ENCODE measurements at regions not wholly inside any gene's neighbourhood (a gene's known extent, or its start where the extent isn't known, plus 50 kb on each side); places are given as distances from the start of the nearest gene placed in this dataset.
"Not testable (repeated sequence)": the region's sequence is repeated elsewhere in the genome, so short reads cannot be mapped to it uniquely, and the experiment has no call there.

DNA sequence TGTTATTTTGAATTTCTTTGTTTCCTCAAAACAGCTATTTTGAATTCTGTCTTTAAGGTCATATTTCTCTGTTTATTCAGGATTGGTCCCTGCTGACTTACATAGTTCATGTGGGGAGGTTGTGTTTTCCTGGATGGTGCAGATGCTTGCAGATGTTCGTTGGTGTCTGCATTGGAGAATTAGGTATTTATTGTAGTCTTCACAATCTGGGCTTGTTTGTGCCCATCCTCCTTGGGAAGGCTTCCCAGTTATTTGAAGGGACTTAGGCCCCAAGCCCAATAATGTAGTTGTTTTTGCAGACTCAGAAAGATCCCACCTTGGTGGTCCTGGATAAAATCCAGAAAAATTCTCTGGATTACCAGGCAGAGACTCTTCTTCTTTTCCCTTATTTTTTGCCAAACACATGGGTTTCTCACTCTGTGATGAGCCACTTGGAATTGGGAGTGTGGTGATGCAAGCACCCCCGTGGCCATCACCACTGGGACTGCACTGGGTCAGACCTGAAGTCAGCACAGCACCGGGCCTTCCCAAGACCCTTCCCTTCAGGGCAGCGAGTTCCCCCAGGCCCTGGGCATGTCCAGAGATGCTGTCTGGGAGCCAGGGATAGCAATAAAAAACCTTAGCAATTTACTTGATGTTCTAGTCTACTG is 81.6 kb upstream of the EZR start:
- Mint-ChIP-seq H3K9me3 (peaks cover 9% of the 10 kb centered on the region), H3K4me3 (no peak overlapping the region), H3K36me3 (peaks cover 8% of the 10 kb centered on the region), H3K27ac (peak overlapping the region; percentile 20), H3K27me3 (no peaks in the 10 kb centered on the region), H3K4me1 (no peaks in the 10 kb centered on the region)
- DNase-seq (ENCODE audit: low spot score in 2 of 2) (no peak), ATAC-seq (ENCODE audit: low read depth) (no peak)

DNA sequence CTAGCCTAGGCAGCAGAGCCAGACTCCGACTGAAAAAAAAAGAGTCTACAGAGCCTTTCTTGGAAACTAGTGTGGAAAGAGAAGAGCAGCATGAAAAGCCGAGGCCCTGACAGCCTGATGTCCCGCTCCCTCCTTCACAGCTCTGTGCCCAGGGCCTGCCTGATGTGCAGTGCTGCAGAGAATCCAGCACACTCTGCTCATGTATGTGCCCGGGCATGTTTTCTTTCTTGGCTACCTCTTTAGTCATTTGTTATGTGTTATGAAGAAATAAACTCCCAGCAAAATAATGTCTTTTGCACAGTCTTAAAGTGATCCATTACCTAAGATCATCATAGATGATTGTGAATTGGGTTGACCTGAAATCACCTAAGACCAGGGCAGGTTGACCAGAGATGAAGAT is 78.1 kb upstream of the EZR start:
- DNase-seq (ENCODE audit: low spot score in 2 of 2) (no peak), ATAC-seq (ENCODE audit: low read depth) (no peak)
- no peaks in the 10 kb centered on the region for H3K9me3 Mint-ChIP-seq
- H3K27me3 Mint-ChIP-seq: no peaks in the 10 kb centered on the region
- H3K27ac Mint-ChIP-seq: no peak overlapping the region
- no peaks in the 10 kb centered on the region for H3K4me1 Mint-ChIP-seq
- H3K36me3 Mint-ChIP-seq: no peaks in the 10 kb centered on the region
- H3K4me3 Mint-ChIP-seq: no peak overlapping the region

DNA sequence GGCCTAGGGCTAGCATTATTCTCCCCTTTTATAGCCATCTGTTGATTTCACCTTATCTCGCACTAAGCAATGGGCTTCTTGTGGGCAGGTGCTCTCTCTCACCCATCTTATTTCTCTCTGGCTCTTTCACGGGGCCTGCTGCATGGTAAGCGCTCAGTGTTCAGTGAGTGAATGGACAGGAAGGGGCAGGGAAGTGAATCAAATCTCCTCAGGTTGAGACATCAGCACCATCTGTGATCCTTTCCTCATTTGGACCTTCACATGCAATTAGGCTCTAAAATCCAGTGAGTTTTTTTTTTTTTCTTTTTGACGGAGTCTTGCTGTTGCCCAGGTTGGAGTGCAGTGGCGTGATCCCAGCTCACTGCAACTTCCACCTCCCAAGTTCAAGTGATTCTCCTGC is 76.5 kb upstream of the EZR start:
- no peaks in the 10 kb centered on the region for H3K9me3 Mint-ChIP-seq
- no peaks in the 10 kb centered on the region for H3K36me3 Mint-ChIP-seq
- no peak overlapping the region for H3K4me3 Mint-ChIP-seq
- no peaks in the 10 kb centered on the region for H3K27me3 Mint-ChIP-seq
- ATAC-seq (ENCODE audit: low read depth): no peak
- no peak overlapping the region for H3K27ac Mint-ChIP-seq
- no peak for DNase-seq (ENCODE audit: low spot score in 2 of 2)
- no peaks in the 10 kb centered on the region for H3K4me1 Mint-ChIP-seq

DNA sequence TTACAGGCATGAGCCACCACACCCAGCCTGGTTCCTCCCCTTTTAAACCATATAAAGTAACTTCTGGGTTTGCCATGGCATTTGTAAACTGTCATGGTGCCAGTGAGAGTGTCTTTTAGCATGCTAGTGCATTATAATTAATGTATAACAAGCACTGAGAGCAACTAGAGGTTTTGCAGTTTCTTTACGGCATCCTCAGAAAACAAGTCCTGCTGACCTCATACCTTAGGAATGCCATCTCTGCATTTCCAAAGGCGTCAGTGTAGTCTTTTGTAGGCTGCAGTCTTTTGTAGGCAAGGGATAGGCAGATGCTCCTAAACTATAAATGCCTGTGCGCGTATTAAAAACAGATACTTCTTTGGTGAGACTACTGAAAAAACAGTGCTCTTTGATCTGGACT is 75.0 kb upstream of the EZR start:
- ATAC-seq (ENCODE audit: low read depth): no peak
- Mint-ChIP-seq H3K27ac (no peak overlapping the region), H3K4me3 (no peak overlapping the region), H3K36me3 (no peaks in the 10 kb centered on the region), H3K4me1 (peaks cover 4% of the 10 kb centered on the region), H3K27me3 (no peaks in the 10 kb centered on the region), H3K9me3 (no peaks in the 10 kb centered on the region)
- DNase-seq (ENCODE audit: low spot score in 2 of 2): no peak

DNA sequence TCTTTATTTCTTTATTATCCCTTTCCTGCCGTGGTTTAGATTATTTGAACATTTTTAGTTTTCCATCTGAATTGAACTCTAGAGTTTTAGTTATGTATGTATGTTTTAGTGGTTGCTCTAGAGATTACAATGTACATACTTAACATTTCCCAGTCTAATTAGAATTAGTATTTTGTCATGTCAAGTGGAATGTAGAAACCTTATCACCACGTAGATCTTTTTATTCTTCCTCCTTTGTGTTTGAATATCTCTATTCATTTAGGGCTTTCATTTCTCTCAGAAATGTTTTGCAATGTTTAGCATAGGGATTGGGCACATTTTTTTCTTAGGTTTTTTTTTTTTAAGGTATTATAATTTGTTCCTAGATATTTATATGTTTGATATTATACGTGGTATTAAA is 73.1 kb upstream of the EZR start:
- no peak overlapping the region for H3K27ac Mint-ChIP-seq
- H3K9me3 Mint-ChIP-seq: no peaks in the 10 kb centered on the region
- H3K4me3 Mint-ChIP-seq: no peak overlapping the region
- ATAC-seq (ENCODE audit: low read depth) (no peak), DNase-seq (ENCODE audit: low spot score in 2 of 2) (no peak)
- no peaks in the 10 kb centered on the region for H3K27me3 Mint-ChIP-seq
- peaks cover 4% of the 10 kb centered on the region for H3K4me1 Mint-ChIP-seq
- no peaks in the 10 kb centered on the region for H3K36me3 Mint-ChIP-seq

DNA sequence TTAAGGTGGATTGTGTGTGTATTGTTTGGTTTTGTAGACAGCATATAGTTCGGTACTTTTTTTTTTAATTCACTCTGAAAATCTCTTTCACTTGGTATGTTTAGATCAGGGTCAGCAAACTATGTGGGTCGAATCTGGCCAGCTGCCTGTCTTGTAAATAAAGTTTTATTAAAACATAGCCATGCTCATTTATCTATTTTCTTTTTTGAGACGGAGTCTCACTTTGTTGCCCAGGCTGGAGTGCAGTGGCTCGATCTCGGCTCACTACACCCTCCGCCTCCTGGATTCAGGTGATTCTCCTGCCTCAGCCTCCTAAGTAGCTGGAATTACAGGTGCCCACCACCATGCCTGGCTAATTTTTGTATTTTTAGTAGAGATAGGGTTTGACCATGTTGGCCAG is 72.4 kb upstream of the EZR start:
- not testable (repeated sequence) for H3K4me1 Mint-ChIP-seq; H3K4me3 Mint-ChIP-seq; H3K36me3 Mint-ChIP-seq; DNase-seq (ENCODE audit: low spot score in 2 of 2); H3K27ac Mint-ChIP-seq; ATAC-seq (ENCODE audit: low read depth); H3K9me3 Mint-ChIP-seq; H3K27me3 Mint-ChIP-seq

DNA sequence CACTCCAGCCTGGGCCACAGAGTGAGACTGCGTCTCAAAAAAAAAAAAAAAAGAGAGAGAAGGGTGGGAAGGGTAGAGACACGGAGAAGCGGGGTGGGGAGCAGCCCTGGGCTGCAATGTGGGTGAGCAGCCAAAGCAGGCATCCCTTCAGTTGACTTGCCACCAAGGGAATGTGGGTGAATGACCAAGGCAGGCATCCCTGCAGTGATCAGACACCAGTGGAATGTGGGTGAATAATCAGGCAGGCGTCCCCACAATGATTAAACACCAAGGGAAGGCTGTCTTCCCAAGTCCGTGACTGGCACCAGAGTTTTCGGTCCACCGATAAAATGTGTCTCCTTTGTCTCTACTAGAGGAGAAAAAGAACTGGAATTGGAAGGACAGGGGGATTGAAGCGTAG is 69.0 kb upstream of the EZR start:
- not testable (repeated sequence) for H3K36me3 Mint-ChIP-seq; DNase-seq (ENCODE audit: low spot score in 2 of 2); H3K4me3 Mint-ChIP-seq; H3K9me3 Mint-ChIP-seq; ATAC-seq (ENCODE audit: low read depth); H3K27me3 Mint-ChIP-seq; H3K27ac Mint-ChIP-seq; H3K4me1 Mint-ChIP-seq

DNA sequence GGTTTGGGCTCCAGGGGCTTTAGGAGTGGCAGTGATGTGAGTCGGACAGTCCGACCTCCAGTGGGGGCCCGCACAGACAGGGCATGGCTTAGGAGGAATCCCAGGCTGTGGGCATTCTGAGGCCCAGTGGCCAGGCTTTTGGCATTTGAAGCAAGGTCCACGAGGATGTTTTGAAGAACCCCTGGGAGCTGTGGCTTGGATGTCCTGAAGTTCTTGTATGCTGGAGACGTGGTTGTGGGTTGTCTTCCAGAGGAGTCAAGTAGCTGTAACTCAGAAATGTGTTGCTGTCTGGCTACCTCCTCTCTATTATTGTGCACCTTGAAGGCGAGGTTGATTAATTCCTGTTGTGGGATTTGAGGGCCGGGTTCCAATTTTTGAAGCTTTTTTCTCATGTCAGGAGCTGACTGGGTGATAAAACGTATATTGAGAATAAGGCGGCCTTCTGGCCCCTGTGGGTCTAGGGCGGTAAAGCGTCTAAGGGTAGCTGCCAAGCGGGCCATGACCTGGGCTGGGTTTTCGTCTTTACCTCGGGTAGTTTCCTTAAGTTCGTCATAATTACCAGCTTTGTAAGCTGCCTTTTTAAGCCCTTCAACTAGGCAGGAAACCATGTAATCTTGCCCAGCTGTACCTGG is 67.3 kb upstream of the EZR start:
- not testable (repeated sequence) for H3K4me1 Mint-ChIP-seq; H3K27me3 Mint-ChIP-seq; ATAC-seq (ENCODE audit: low read depth); H3K36me3 Mint-ChIP-seq; H3K27ac Mint-ChIP-seq; H3K9me3 Mint-ChIP-seq; DNase-seq (ENCODE audit: low spot score in 2 of 2); H3K4me3 Mint-ChIP-seq

DNA sequence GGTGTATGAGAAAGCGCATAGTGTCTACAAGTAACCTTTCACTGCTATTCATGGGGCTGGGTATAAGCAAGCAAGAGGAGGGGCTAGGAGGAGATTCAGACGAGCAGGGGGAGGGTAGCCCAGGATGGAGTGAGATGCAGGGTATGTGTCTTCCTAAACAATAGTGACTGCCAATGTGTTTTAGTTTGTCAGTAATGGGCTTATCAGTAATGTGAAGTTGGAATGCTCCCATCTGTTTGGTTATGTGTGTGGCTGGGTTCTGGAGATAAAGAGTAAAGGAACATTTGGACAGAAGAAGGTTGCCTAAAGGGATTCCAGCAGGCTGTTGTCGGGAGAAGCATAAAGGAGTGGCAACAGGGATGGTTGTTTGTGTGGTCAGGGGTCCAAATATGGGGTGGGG is 62.7 kb upstream of the EZR start:
- ATAC-seq (ENCODE audit: low read depth); H3K9me3 Mint-ChIP-seq; H3K27me3 Mint-ChIP-seq; DNase-seq (ENCODE audit: low spot score in 2 of 2); H3K4me1 Mint-ChIP-seq; H3K27ac Mint-ChIP-seq; H3K4me3 Mint-ChIP-seq; H3K36me3 Mint-ChIP-seq: not testable (repeated sequence)

DNA sequence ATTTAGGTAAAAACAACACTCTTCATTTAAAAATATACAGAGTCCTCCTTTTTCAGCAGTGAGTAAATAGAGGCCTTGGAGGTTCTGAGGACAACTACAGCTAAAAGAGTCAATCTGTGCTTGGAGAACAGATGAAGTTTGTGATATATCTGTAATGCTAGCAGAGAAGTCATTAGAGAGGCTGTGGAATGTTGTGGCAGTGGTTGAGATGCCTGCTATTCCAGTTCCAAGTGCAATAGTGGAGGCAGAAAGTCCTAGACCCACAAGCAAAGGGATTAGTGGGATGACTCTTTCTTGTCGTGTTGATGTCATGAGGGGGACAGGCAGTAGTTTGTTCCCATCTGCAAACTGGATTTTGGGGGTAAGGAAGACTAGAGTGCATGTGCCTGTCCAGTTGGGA is 62.1 kb upstream of the EZR start:
- not testable (repeated sequence) for H3K27me3 Mint-ChIP-seq; ATAC-seq (ENCODE audit: low read depth); H3K4me3 Mint-ChIP-seq; H3K36me3 Mint-ChIP-seq; H3K9me3 Mint-ChIP-seq; H3K4me1 Mint-ChIP-seq; DNase-seq (ENCODE audit: low spot score in 2 of 2); H3K27ac Mint-ChIP-seq

DNA sequence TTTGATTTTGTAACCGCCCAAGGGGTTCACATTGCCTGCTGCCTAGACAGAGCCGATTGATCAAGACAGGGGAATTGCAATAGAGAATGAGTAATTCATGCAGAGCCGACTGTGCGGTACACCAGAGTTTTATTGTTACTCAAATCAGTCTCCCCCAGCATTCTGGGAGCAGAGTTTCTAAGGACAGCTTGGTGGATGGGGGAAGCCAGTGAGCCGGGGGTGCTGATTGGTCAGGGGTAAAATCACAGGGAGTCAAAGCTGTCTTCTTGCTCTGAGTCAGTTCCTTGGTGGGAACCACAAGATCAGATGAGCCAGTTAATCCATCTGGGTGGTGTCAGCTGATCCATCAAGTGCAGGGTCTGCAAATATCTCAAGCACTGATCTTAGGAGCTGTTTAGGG is 60.0 kb upstream of the EZR start:
- no peak for ATAC-seq (ENCODE audit: low read depth)
- no peak overlapping the region for H3K4me3 Mint-ChIP-seq
- H3K9me3 Mint-ChIP-seq: peaks cover 5% of the 10 kb centered on the region
- peaks cover 5% of the 10 kb centered on the region for H3K36me3 Mint-ChIP-seq
- H3K4me1 Mint-ChIP-seq: no peaks in the 10 kb centered on the region
- DNase-seq (ENCODE audit: low spot score in 2 of 2): no peak
- no peaks in the 10 kb centered on the region for H3K27me3 Mint-ChIP-seq
- H3K27ac Mint-ChIP-seq: no peak overlapping the region

DNA sequence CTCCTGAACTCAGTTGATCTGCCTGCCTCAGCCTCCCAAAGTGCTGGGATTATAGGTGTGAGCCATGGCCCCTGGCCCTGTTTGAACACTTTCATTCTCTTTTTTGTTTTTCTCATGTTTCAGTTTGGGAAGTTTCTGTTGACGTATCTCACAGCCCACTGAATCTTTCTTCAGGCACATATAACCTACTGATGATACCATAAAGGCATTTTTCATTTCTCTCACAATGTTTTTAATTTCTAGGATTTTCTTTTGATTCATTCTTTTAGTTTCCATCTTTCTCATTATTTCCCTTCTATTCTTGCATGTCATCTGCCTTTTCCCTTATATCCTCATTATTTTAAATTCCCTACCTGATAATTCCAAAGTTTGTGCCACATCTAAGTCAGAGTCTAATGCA is 58.5 kb upstream of the EZR start:
- no peak for DNase-seq (ENCODE audit: low spot score in 2 of 2)
- Mint-ChIP-seq H3K36me3 (peaks cover 5% of the 10 kb centered on the region), H3K9me3 (peaks cover 5% of the 10 kb centered on the region), H3K27me3 (no peaks in the 10 kb centered on the region), H3K4me1 (peaks cover 3% of the 10 kb centered on the region), H3K27ac (no peak overlapping the region), H3K4me3 (no peak overlapping the region)
- no peak for ATAC-seq (ENCODE audit: low read depth)

DNA sequence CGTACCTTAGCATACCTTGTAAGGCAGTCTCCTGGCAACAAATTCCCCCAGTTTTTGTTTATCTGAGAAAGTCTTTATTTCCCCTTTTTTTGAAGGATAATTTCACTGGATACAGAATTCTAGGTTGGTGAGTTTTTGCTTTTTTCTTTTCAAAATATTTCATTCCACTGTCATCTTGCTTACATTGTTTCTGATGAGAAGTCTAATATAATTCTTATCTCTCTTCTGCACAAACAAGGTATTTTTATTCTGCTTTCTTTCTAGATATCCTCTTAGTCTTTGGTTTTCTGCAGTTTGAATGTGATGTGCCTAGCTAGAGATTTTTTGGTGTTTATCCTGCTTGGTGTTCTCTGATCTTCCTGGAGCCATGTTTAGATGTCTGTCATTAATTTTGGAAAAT is 57.7 kb upstream of the EZR start:
- peaks cover 5% of the 10 kb centered on the region for H3K9me3 Mint-ChIP-seq
- H3K4me1 Mint-ChIP-seq: peaks cover 3% of the 10 kb centered on the region
- H3K4me3 Mint-ChIP-seq: no peak overlapping the region
- DNase-seq (ENCODE audit: low spot score in 2 of 2) (no peak), ATAC-seq (ENCODE audit: low read depth) (no peak)
- H3K27me3 Mint-ChIP-seq: no peaks in the 10 kb centered on the region
- no peak overlapping the region for H3K27ac Mint-ChIP-seq
- H3K36me3 Mint-ChIP-seq: peaks cover 5% of the 10 kb centered on the region

DNA sequence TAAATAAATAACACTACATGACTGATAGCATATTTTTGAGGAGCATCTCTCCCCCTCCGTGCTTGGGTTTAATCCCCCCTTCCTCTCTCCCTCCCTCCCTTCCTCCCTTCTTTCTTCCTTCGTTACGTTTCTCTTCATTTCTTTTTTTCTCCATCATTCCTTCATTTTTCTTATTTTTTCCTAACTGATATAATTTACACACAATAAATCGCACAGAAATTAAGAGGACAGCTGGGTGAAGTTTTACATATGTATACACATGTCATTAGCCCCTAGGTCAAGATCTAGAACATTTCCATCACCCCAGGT is 51.4 kb upstream of the EZR start:
- peaks cover 32% of the 10 kb centered on the region for H3K4me1 Mint-ChIP-seq
- H3K27ac Mint-ChIP-seq: peak overlapping the region; percentile 100
- H3K27me3 Mint-ChIP-seq: no peaks in the 10 kb centered on the region
- H3K4me3 Mint-ChIP-seq: peak overlapping the region; percentile 89
- no peak for DNase-seq (ENCODE audit: low spot score in 2 of 2)
- H3K9me3 Mint-ChIP-seq: no peaks in the 10 kb centered on the region
- no peaks in the 10 kb centered on the region for H3K36me3 Mint-ChIP-seq
- no peak for ATAC-seq (ENCODE audit: low read depth)

DNA sequence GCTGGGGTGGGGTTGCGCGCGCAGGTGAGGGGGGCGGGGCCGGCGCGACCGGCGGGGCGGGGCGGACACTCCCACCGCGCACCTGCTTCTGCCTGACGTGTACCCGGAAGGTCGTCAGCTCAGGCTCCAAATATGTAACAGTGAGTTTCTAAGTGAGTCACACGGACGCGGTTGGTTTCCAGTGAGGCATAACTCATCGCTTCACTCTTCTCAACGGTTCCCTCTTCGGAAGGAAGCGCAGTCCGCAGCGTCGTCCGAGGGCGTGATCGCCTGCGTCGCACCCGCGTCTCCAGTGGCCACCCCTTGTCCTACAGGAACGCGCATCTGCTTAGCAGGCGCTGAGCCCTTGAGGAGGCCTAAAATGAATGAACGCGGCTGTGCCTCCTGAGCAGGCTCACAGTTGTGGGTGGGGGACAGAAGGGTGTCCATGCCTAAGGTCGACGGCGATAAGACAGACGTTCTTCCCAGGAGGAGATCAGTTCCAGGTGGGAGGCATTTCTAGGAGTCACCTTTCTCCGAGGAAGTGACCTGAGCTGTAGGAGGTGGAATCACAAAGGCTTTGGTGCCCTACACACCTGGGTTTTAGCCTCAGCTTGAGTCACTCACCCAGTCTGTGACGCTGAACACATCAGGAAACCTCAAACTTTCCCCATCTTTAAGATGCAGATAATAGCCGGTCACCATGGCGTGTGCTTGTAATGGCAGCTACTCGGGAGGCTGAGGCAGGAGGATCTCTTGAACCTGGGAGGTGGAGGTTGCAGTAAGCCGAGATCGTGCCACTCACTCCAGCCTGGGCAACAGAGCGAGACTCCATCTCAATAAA is 50.9 kb upstream of the EZR start:
- Mint-ChIP-seq H3K27ac (peak overlapping the region; percentile 100), H3K9me3 (no peaks in the 10 kb centered on the region), H3K4me3 (peak overlapping the region; percentile 89), H3K27me3 (no peaks in the 10 kb centered on the region), H3K4me1 (peaks cover 36% of the 10 kb centered on the region), H3K36me3 (no peaks in the 10 kb centered on the region)
- ATAC-seq (ENCODE audit: low read depth): peak; percentile 71
- peak; percentile 85 to 93 for DNase-seq (ENCODE audit: low spot score in 2 of 2)
